GM18873 (cell line): ENCODE measurements at regions not wholly inside any gene's neighbourhood (a gene's known extent, or its start where the extent isn't known, plus 50 kb on each side); places are given as distances from the start of the nearest gene placed in this dataset.

Experiments used
- ATAC-seq: cut with Tn5 transposase; IDR thresholded peaks from one replicate; pipeline ENCODE4 v1.9.1; 2021; ENCODE audit warnings: mild to moderate bottlenecking, moderate library complexity, moderate number of reproducible peaks; ENCODE audit not compliant: unreplicated experiment, low FRiP score

DNA sequence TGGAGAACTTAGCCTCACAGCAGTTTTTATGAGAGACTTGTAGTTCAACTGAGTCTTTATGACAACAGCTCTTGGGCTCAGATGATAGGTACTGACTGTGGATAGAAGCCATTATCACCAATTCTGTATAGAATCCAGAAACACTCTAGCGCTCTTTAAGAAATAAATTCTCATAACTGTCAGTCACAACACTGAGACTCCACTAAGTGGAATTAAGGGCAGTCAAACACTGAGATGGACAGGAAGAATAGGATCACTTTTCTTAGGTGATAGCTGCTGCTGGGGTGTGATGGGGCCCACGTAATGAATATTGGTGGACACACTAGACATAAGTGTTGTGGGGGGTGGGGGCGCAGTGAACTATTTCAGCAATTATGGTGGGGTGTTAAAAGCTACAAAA is 1691.8 kb upstream of the LRRTM1 start:
- ATAC-seq = no peak

DNA sequence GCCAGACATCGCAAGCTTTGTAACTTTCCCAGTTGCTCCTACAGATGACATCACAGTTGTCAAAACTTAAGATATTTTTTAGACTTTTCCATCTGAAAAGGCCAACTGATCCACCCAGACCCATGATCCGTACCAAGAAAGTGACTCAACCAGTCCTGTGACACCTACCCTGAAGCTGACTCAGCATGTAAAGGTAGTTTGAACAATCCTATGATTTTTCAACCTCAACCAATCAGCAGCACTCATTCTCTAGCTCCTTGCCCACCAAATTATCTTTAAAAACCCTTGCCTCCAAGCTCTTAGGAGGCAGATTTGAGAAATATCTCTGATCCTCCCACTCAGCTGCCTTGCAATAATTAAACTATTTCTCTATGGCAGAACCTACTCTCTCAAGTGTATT is 1686.7 kb upstream of the LRRTM1 start:
- ATAC-seq = no peak

DNA sequence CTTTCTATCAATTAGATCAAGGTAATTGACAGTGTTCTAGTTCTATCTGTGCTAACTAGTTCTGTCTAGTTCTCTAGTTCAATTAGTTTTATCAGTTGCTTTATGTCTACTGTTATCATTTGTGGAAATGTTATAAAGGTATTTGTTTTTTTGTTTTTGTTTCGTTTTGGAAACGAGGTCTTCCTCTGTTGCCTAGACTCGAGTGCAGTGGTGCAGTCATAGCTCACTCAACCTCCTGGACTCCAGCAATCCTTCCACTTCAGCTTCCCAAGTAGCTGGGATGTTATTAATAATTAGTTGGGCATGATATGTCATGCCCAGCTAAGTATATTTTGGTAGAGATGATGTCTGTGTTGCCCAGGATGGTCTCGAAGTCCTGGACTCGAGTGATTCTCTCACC is 1682.8 kb upstream of the LRRTM1 start:
- no peak for ATAC-seq

DNA sequence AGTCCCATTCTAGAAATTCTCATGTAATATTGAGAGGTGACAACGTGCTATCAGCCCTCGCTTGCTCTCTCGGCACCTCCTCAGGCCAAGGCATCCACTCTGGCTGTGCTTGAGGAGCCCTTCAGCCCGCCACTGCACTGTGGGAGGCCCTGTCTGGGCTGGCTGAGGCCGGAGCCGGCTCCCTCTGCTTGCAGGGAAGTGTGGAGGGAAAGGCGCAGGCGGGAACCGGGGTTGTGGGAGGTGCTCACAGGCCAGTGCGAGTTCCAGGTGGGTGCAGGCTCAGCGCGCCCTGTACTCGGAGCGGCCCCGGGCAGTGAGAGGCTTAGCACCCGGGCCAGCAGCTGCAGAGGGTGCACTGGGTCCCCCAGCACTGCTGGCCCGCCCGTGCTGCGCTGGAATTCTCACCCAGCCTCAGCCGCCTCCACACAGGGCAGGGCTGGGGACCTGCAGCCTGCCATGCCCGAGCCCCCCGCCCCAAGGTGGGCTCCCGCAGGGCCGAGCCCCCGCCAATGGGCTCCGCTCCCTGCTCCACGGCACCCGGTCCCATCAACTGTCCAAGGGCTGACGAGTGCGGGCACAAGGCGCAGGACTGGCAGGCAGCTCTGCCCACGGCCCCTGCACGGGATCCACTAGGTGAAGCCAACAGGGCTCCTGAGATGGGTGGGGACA is 1680.6 kb upstream of the LRRTM1 start:
- ATAC-seq = no peak

DNA sequence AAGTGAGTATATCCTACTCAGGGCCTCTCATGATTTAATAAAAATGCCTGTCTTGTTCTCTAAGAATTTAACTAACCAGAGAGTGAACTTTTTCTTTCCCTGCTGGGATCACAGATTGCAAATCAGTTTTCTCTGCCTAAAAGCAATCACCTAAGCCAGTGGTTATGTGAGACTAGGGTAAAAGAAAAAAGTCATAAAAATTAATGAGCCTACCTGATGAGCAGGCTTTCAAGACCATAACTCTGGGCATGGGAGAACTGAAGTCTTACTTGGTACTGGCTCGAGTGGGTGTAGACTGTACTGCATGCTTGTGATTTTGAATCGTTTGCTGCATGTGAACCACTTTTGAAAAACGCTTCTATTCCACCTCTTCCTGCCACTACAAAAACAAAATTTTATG is 1677.0 kb upstream of the LRRTM1 start:
- ATAC-seq = no peak

DNA sequence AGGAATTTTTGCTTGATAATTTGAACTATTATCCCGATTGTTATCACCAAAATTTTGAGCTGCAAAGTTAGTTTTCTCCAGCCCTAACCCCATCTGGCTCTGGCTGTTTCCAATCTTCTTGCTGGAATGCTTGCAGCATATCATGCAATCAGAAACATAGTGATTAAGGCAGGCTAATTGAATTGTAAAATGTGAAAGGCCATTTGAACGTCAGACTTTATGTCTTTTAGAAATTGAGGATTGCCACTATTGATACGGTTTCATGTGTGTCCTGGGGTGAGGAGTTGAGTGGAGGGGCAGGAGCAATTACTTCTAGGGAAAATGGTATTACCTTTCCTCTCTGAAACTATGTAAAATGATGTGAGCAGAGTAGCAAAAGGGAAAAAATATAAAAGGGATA is 1674.5 kb upstream of the LRRTM1 start:
- no peak for ATAC-seq

DNA sequence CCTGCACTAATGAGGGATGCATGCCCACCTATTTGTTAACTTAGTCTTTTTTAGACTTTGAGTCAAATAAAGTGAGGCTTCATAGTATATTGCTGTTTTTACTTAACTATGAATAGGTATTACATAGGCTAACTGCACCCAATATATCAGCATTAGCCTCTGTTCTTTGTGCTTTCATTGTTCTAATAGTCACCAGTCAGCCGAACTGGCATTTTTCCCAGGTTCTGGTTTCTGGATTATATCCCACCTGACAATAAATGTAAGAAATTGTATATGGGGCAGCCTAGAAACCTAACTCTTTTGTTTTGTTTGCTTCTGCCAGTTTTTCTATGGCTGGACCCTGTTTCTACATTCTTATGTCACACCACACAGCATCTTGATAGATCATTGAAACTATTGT is 1672.4 kb upstream of the LRRTM1 start:
- no peak for ATAC-seq

DNA sequence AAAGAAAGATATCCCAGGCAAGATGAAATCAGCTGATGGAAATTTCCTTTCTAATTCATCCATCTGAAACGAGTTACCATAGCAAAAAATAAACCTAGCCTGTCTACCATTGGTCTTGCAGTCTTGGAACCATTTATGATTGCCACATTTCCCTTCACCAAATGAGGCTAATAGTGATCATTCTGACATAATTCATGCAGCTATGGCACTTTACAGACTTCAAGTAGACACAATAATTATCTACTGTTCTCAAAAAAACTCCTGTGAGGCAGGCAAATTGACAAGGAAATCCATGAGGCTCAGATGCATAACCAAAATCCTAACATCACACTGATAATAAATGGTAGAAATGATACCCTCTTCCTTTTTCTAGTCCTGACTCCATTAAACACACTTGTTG is 1669.7 kb upstream of the LRRTM1 start:
- no peak for ATAC-seq

DNA sequence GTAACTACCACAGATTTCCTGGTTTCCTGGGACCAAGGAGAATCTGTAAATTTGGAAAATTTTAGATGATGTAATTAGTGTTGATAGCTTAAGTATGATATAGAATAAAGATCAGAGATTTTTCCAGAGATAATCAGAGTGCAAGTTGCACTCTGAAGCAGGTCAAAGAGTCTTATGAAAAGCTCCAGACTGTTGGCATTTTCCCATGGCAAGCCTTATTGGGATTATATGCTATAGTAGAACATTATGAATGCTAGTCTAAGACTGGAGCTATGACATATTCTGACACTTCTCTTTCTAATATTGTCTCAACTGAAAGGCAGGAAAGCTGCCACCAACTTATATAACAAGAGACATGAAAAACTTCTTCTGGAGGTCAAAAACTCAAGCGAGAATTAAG is 1638.3 kb upstream of the LRRTM1 start:
- no peak for ATAC-seq

DNA sequence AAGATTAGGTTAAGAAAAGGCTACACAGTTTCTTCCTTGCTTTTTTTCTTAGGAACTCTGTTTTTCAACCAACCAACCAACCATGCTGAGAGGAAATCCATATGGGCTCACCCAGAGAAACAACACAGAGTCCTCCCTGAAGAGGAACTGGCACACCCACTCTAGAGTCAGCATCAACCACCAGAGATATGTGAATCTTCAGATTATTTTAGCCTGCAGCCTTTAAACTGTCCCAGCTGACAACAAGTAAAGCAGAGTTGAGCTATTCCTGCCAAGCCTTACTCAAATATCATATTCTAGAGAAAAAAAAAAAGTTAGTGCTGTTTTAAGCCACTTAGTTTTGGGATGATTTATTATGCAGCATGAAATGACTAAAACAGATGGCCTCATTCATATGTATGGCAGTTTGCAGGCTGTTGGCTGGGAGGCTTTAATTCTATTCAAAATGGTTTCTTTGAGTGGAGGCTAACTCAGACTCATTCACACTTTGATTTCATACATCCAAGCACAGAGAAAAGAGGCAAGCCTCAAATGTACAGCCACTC is 1637.7 kb upstream of the LRRTM1 start:
- no peak for ATAC-seq

DNA sequence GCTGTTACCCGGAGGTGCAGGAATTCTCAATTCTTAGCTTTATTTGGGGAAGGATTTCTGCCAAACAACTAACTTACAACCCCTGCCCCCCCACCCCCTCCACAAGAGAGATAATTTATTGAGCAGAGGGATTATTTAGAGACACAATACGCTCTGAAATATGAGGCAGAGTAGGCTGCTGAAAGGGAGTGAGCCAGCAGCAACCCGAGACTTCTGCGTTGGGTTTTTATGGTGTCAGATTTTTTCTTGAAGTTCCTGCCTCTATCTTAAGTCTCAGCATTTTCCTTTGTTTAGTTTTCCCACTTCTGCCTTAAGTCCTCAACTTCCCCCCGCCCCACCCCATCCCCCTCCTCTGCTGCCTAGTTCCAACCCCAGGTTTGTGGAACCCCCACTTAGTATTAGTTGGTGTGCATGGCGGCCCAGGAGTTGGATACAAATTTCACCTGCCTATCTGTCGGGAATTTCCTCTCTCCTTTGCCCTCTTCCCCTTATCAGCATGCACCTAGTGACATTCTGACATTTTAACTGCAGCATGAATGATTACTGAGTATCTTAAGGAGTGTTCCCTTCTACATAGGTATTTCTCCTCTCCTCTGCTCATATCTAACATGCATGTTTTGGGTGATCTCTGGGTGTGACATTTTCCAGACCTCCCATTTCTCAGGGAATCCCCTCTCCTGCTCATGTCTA is 1635.9 kb upstream of the LRRTM1 start:
- ATAC-seq = no peak

DNA sequence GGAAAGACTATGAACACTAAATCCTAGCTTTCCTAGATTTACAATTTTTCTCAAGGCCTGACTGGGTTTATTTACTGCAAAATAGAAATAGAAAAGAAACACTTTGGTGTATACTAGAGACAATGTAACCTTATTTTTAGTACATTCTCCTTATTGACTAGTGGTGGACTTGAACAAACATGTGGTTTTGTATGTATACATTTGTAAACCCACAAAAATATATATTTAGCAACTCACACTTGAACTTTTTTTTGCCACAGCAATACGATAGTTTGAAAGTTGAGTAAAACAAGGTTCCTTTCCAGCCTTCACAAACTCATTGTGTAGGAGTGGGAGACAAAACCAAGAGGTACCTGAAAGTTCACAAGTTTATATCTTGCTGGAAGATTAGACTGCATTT is 1633.4 kb upstream of the LRRTM1 start:
- no peak for ATAC-seq

DNA sequence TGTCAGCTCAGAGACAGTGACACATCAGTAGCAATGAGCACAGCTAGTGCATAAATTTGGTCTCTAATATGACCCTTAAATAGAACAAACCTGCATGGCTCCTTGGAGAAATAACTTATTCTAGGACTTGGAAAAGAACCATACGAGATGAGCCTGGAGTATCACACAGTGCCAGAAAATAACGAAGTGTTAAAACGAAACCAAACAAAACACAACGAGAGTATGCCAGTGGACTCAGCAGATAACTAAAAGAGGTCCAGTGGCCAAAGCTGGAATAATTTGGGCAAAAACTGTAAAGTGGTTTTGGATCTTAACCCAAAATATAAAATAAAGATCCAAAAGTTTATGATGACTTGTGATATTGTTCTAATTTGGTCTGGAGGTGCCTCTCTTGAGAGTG is 1599.0 kb upstream of the LRRTM1 start:
- ATAC-seq = no peak

DNA sequence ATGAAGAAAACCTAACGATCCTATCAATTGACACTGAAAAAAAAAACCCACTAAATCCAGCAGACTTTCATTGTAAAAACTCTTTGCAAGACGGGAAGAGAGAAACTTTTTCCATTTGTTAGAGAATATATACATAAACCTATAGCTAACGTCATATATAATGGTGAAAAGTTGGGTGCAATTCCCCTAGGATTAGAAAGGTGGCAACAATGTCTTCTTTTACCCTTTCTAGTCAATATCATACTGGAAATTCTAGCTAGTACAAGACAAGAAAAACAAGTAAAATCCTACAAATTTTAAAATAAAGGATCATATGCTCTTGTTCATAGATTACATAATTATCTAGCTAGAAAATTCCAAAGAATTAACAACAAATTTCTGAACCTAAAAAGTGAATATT is 1596.5 kb upstream of the LRRTM1 start:
- no peak for ATAC-seq

DNA sequence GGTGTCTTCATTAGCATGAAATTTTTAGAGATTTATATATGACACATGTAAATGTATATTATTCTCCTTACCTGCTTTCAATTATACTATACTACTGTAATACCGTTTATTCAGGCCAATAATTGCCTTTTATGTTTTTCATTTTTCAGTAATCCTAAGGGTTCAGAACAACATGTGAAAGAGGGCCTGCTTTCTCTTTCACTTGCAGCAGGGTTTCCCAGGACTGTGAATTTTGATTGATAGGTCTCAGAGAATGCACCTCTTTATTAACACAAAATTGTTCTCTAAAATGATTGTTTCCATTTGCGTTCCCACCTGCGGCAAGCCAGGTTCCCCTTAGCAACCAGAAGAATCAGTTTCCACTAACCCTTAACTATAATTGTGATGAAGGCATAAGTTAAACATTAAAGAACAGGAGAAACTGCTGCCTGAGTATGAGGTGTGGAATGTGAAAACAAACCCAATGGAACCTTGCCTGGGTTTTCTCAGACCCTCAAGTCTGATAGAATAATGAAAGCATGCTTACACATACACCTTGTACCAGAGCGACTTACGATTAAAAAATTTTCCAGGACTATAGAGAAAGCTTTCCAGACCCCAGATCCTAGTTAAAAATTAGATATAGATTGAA is 1591.2 kb upstream of the LRRTM1 start:
- ATAC-seq = no peak

DNA sequence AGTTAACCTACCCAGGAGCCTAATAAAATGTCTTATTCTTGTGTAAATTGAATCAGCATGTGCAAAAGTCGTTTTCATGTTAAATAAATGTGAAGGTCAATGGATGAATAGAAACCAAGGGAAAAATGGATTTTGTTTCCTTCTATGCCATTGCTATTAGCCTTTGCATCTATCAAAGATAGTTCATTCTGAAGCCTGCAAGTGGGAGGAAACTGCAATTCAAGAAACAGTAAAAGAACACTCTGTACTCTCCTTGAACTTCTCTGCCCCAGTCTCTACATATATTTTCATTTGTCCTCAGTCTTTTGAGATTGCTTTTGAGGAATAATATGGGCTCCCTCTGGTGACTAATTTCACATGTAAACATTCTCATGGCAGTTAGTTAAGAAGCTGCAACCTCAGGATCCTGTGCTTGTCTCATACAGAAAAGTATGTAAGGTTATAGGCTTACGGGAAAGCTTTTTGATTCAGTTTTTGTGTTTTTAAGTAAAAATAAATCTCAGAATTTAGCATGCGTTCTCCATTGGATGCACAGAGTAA is 1590.0 kb upstream of the LRRTM1 start:
- no peak for ATAC-seq

DNA sequence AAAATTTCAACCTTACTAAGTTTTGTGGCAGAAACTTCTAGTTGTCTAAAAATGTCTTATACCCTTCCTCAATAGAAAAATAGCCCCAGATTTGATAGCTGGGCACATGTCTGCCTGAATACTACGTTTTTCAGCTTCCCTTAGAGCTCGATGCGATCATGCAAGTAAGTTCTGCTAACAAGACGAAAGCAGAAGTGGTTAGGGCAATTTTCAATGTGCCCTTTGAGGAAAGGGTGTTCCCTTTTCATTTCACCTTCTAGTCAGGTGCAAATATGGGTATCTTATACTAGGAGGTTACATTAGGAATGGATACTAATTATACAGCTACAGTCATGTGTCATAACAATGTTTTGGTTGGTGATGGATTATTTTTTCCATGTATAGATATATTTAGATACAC is 1572.1 kb upstream of the LRRTM1 start:
- no peak for ATAC-seq

DNA sequence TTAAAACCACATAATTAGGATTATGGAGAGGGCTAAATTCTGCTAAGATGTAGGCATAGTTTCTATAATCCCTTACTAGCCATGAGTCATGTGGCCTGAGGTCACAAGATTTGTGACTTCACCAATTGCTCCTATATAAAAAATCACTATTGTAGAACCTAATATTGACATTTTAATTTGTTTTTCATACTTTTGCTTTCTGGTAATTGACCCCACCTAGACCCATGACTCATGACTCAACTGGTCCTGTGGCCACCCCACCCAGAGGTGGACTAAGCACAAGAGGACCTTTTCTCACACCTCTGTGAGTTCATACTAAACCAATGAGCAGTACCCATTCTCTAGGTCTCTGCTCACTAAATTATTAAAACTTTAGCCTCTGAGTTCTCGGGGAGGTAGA is 1567.5 kb upstream of the LRRTM1 start:
- no peak for ATAC-seq

DNA sequence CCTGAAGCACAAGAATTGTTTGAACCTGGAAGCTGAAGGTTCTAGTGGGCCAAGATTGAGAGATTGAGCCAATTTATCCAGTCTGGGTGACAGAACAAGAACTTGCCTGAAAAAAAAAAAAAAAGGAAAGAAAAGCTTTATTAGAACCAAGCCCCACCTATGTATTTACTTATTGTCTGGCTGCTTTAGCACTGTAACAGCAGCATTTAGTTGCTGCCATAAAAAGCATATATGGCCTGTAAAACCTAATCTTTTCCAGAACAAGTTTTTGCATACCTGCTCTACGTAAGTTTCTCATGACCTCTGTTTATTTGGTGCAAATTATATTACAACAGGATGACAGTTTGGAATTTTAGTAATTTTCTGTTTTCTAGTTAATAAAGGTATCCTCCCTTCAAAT is 1565.6 kb upstream of the LRRTM1 start:
- no peak for ATAC-seq

DNA sequence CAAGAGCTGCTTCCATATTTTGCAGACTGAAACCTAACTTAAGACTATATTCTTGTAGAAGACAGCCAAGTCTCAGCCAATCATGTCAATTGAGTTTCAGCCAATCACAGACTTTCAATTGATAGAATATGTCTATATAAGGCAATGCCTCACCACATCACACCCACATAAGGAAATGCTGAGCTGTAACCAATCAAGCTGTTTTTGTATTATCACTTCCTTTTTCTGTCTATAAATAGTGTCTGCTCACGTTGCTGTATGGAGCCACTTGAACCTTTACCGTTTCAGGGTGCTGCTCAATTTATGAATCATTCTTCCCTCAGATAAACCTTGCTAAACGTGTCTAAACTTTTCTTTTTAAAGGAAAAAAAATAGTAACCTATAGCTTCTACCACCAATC is 1554.4 kb upstream of the LRRTM1 start:
- no peak for ATAC-seq

DNA sequence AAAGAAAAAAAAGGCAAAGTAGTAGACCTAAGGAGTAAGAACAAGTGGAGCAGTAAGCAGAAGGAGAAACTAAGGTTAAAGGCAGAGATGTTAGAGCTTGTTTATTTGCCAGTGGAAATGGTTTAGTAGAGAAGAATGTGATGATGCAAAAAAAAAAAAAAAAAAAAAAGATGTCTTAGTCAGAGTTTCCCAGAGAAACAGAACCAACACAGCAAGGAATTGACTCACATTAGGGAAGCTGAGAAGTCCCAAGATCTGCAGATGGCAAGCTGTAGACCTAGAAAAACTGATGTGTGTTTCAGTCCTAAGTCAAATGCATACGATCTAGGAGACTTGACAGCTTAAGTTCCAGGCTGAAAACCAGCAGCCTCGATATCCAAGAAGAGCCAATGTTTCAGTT is 1548.8 kb upstream of the LRRTM1 start:
- no peak for ATAC-seq

DNA sequence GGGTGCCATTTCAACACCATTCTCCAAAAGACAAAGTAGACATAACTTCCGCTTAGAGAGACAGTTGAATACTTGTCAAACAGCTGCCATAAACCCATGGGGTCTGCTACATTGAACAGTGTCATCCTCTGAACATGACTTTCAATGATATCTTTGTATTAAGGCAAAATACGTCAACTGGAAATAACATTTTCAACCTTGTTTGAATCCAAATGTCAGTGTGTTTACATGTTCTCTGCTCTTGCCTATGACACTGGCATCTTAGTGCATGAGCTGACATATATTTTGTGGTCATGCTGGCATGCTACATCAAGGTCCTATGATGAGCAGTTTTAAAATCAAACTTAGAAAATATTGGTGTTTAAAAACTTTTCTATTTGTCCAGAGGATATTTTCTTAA is 1548.1 kb upstream of the LRRTM1 start:
- no peak for ATAC-seq
